Astrocyte (in vitro differentiated cells and primary cell): ENCODE measurements at regions not wholly inside any gene's neighbourhood (a gene's known extent, or its start where the extent isn't known, plus 50 kb on each side); places are given as distances from the start of the nearest gene placed in this dataset.

Source experiments
- DNase-seq: peaks from one replicate; pipeline ENCODE4 v3.0.0-alpha.2; 2010; ENCODE audit warnings: low read depth
- FAIRE-seq: peaks from 2 replicates; lab custom pipeline; 2011; peaks lifted over from hg19 to GRCh38; lab: Jason Lieb, UNC
- H2AFZ ChIP-seq: 2 replicates; pipeline ENCODE4 v1.6.0; 2012; ENCODE audit warnings: low read depth, low read length, inconsistent platforms
- H3K27ac ChIP-seq: 2 replicates; pipeline ENCODE4 v1.5.1; 2011; ENCODE audit warnings: low read depth, low read length, inconsistent platforms
- H3K27me3 ChIP-seq: 2 replicates; pipeline ENCODE4 v1.6.0; 2011; ENCODE audit warnings: low read length, inconsistent platforms; ENCODE audit not compliant: insufficient read depth
- H3K36me3 ChIP-seq: 2 replicates; pipeline ENCODE4 v1.5.1; 2011; ENCODE audit warnings: low read length, inconsistent platforms; ENCODE audit not compliant: insufficient read depth
- H3K4me1 ChIP-seq: 2 replicates; pipeline ENCODE4 v1.5.1; 2011; ENCODE audit warnings: low read length, inconsistent platforms; ENCODE audit not compliant: insufficient read depth
- H3K4me2 ChIP-seq: 2 replicates; pipeline ENCODE4 v1.6.0; 2012; ENCODE audit warnings: low read length, inconsistent platforms
- H3K4me3 ChIP-seq: 2 replicates; pipeline ENCODE4 v1.5.1; 2011; ENCODE audit warnings: low read depth, mild to moderate bottlenecking, low read length, inconsistent platforms; ENCODE audit not compliant: insufficient read depth
- H3K79me2 ChIP-seq: 2 replicates; pipeline ENCODE4 v1.6.0; 2012; ENCODE audit warnings: mild to moderate bottlenecking, low read length, inconsistent platforms; ENCODE audit not compliant: insufficient read depth
- H3K9ac ChIP-seq: 2 replicates; pipeline ENCODE4 v1.6.0; 2012; ENCODE audit warnings: mild to moderate bottlenecking, low read length, inconsistent platforms
- H3K9me3 ChIP-seq: 2 replicates; pipeline ENCODE4 v1.5.1; 2012; ENCODE audit warnings: low read depth, mild to moderate bottlenecking, low read length, inconsistent platforms; ENCODE audit not compliant: insufficient read depth
- H4K20me1 ChIP-seq: 2 replicates; pipeline ENCODE4 v1.6.0; 2012; ENCODE audit warnings: low read length, inconsistent platforms; ENCODE audit not compliant: insufficient read depth
- H3K27ac Mint-ChIP-seq: one replicate; pipeline ENCODE4 v1.8.0; 2021; ENCODE audit warnings: mild to moderate bottlenecking, mixed read lengths; ENCODE audit not compliant: unreplicated experiment
- H3K27me3 Mint-ChIP-seq: one replicate; pipeline ENCODE4 v1.8.0; 2021; ENCODE audit warnings: low read depth, mixed read lengths; ENCODE audit not compliant: unreplicated experiment
- H3K36me3 Mint-ChIP-seq: one replicate; pipeline ENCODE4 v1.8.0; 2021; ENCODE audit warnings: low read depth, mixed read lengths; ENCODE audit not compliant: unreplicated experiment
- H3K4me1 Mint-ChIP-seq: one replicate; pipeline ENCODE4 v1.8.0; 2021; ENCODE audit warnings: low read depth, mixed read lengths; ENCODE audit not compliant: unreplicated experiment
- H3K4me3 Mint-ChIP-seq: one replicate; pipeline ENCODE4 v1.8.0; 2021; ENCODE audit warnings: mild to moderate bottlenecking, moderate library complexity, mixed read lengths; ENCODE audit not compliant: unreplicated experiment
- H3K9me3 Mint-ChIP-seq: one replicate; pipeline ENCODE4 v1.8.0; 2021; ENCODE audit warnings: mild to moderate bottlenecking, mixed read lengths; ENCODE audit not compliant: unreplicated experiment
- CTCF ChIP-seq: IDR thresholded peaks from 2 replicates; pipeline ENCODE4 v1.5.1; 2011; ENCODE audit warnings: low read depth, mild to moderate bottlenecking, inconsistent platforms, low read length, moderate library complexity; ENCODE audit not compliant: insufficient read depth
- EZH2 ChIP-seq: IDR thresholded peaks from 2 replicates; pipeline ENCODE4 v1.6.1; 2012; ENCODE audit warnings: mild to moderate bottlenecking, low read length, inconsistent platforms; ENCODE audit not compliant: insufficient read depth

GRCh38 chr9:100756217-100756616, 178.3 kb downstream of the CAVIN4 start:
- Histone ChIP-seq H3K79me2 (no peaks in the 10 kb centered on the region), H2AFZ (no peak overlapping the region), H3K9me3 (no peaks in the 10 kb centered on the region), H3K36me3 (no peaks in the 10 kb centered on the region), H3K9ac (no peak overlapping the region), H3K4me1 (no peaks in the 10 kb centered on the region), H3K4me2 (no peak overlapping the region), H3K27me3 (no peaks in the 10 kb centered on the region), H3K4me3 (no peak overlapping the region), H4K20me1 (no peaks in the 10 kb centered on the region), H3K27ac (no peak overlapping the region)
- Mint-ChIP-seq H3K4me1 (no peaks in the 10 kb centered on the region), H3K4me3 (no peak overlapping the region), H3K27ac (no peak overlapping the region), H3K9me3 (peaks cover 5% of the 10 kb centered on the region), H3K27me3 (no peaks in the 10 kb centered on the region), H3K36me3 (no peaks in the 10 kb centered on the region)
- DNase-seq (no peak), FAIRE-seq (no peak)
- TF ChIP-seq EZH2: no peak
- no peak for TF ChIP-seq CTCF

GRCh38 chr9:100759215-100759614, 181.3 kb downstream of the CAVIN4 start:
- Mint-ChIP-seq H3K4me1 (no peaks in the 10 kb centered on the region), H3K9me3 (peaks cover under 1% of the 10 kb centered on the region), H3K36me3 (no peaks in the 10 kb centered on the region), H3K27me3 (no peaks in the 10 kb centered on the region), H3K27ac (no peak overlapping the region), H3K4me3 (no peak overlapping the region)
- Histone ChIP-seq H3K4me3 (no peak overlapping the region), H3K4me2 (no peak overlapping the region), H2AFZ (no peak overlapping the region), H3K27me3 (no peaks in the 10 kb centered on the region), H3K27ac (no peak overlapping the region), H4K20me1 (no peaks in the 10 kb centered on the region), H3K9me3 (no peaks in the 10 kb centered on the region), H3K79me2 (no peaks in the 10 kb centered on the region), H3K4me1 (no peaks in the 10 kb centered on the region), H3K9ac (no peak overlapping the region), H3K36me3 (no peaks in the 10 kb centered on the region)
- FAIRE-seq (no peak), DNase-seq (no peak)
- TF ChIP-seq EZH2 (no peak), CTCF (no peak)

GRCh38 chr9:100761276-100761802, 183.5 kb downstream of the CAVIN4 start:
- FAIRE-seq: no peak
- no peak for TF ChIP-seq CTCF
- no peak for TF ChIP-seq EZH2
- H3K4me3 Mint-ChIP-seq: no peak overlapping the region
- no peak for DNase-seq
- Histone ChIP-seq H3K27ac (no peak overlapping the region), H3K36me3 (no peaks in the 10 kb centered on the region), H3K4me1 (no peaks in the 10 kb centered on the region), H3K4me3 (no peak overlapping the region), H2AFZ (no peak overlapping the region), H3K9me3 (no peaks in the 10 kb centered on the region), H4K20me1 (no peaks in the 10 kb centered on the region), H3K4me2 (no peak overlapping the region), H3K27me3 (no peaks in the 10 kb centered on the region), H3K79me2 (no peaks in the 10 kb centered on the region), H3K9ac (no peak overlapping the region)
- no peaks in the 10 kb centered on the region for H3K36me3 Mint-ChIP-seq
- H3K9me3 Mint-ChIP-seq: no peaks in the 10 kb centered on the region
- no peaks in the 10 kb centered on the region for H3K27me3 Mint-ChIP-seq
- no peaks in the 10 kb centered on the region for H3K4me1 Mint-ChIP-seq
- no peak overlapping the region for H3K27ac Mint-ChIP-seq
